ENCODE measurements at regions not wholly inside any gene's neighbourhood (a gene's known extent, or its start where the extent isn't known, plus 50 kb on each side); places are given as distances from the start of the nearest gene placed in this dataset.

DNA sequence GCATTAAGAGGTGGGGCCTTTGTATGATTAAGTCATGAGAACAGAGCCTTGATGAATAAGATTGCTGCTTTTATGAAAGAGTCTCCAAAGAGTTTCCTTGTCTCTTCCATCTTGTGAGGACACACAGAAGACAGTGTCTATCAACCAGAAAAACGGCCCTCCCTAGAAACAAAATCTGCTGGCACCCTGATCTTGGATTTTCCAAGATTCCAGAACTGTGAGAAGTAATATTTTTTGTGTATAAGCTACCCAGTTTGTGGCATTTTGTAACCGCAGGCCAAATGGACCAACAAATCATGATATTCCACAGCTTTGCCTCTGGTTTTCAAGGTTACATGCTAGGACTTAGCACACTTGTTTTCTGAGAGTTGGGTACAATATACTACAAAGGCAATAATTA, 687.8 kb downstream of the TDRD15 start (continued):
- TF ChIP-seq, protein P1, sequence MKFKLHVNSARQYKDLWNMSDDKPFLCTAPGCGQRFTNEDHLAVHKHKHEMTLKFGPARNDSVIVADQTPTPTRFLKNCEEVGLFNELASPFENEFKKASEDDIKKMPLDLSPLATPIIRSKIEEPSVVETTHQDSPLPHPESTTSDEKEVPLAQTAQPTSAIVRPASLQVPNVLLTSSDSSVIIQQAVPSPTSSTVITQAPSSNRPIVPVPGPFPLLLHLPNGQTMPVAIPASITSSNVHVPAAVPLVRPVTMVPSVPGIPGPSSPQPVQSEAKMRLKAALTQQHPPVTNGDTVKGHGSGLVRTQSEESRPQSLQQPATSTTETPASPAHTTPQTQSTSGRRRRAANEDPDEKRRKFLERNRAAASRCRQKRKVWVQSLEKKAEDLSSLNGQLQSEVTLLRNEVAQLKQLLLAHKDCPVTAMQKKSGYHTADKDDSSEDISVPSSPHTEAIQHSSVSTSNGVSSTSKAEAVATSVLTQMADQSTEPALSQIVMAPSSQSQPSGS (tag by site-specific recombination; IDR thresholded peaks at IDR 0.05; ENCODE audit: low read depth), result no peak
- TF ChIP-seq ZNF133 (tag by site-specific recombination; IDR thresholded peaks at IDR 0.05) (no peak), IKZF3 (tag by site-specific recombination; IDR thresholded peaks at IDR 0.05) (no peak), PRDM1 (tag by site-specific recombination; IDR thresholded peaks at IDR 0.05) (no peak), ZNF623 (tag by site-specific recombination; IDR thresholded peaks at IDR 0.05) (no peak), ZNF621 (tag by site-specific recombination; IDR thresholded peaks at IDR 0.05) (no peak), GFI1B (tag by site-specific recombination; IDR thresholded peaks at IDR 0.05) (no peak)
- TF ChIP-seq, protein P2, sequence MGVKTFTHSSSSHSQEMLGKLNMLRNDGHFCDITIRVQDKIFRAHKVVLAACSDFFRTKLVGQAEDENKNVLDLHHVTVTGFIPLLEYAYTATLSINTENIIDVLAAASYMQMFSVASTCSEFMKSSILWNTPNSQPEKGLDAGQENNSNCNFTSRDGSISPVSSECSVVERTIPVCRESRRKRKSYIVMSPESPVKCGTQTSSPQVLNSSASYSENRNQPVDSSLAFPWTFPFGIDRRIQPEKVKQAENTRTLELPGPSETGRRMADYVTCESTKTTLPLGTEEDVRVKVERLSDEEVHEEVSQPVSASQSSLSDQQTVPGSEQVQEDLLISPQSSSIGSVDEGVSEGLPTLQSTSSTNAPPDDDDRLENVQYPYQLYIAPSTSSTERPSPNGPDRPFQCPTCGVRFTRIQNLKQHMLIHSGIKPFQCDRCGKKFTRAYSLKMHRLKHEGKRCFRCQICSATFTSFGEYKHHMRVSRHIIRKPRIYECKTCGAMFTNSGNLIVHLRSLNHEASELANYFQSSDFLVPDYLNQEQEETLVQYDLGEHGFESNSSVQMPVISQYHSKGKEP (tag by site-specific recombination; IDR thresholded peaks at IDR 0.05), result no peak
- TF ChIP-seq, protein P3, sequence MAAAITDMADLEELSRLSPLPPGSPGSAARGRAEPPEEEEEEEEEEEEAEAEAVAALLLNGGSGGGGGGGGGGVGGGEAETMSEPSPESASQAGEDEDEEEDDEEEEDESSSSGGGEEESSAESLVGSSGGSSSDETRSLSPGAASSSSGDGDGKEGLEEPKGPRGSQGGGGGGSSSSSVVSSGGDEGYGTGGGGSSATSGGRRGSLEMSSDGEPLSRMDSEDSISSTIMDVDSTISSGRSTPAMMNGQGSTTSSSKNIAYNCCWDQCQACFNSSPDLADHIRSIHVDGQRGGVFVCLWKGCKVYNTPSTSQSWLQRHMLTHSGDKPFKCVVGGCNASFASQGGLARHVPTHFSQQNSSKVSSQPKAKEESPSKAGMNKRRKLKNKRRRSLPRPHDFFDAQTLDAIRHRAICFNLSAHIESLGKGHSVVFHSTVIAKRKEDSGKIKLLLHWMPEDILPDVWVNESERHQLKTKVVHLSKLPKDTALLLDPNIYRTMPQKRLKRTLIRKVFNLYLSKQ (tag by site-specific recombination; IDR thresholded peaks at IDR 0.05; ENCODE audit: borderline replicate concordance), result no peak

DNA sequence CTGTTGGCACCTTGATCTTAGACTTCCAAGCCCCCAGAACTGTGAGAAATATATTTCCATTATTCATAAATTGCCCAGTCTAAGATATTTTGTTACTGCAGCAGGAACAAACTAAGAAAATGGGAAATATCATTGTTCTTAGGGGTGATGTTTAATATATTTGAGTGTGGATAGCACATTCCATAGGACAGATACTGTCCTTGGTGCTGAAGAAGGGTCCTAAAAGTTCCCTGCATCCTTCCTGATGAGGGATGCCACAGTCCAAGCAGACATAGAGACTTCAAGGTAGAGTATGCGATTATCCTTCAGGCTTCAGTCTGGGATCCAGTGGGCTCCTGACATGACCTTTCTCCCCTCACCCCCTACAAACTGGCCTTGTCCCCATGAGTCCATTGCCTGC, 689.0 kb downstream of the TDRD15 start:
- CTCF ChIA-PET, result no interaction called here
- Histone ChIP-seq H3K9me3 (ENCODE audit: control insufficient read depth, insufficient read depth, low read depth, low read length) (no peaks in the 10 kb centered on the region), H3K4me3 (ENCODE audit: low read depth, low read length) (no peak overlapping the region), H3K27ac (ENCODE audit: extremely low read depth, low read depth, low read length) (no peak overlapping the region), H3K4me1 (ENCODE audit: control insufficient read depth, insufficient read depth, low read length) (no peaks in the 10 kb centered on the region), H3K36me3 (ENCODE audit: control insufficient read depth in 2 of 2, insufficient read depth in 1 of 2, low read length in 2 of 2) (no peaks in the 10 kb centered on the region)
- TF ChIP-seq, protein P4, sequence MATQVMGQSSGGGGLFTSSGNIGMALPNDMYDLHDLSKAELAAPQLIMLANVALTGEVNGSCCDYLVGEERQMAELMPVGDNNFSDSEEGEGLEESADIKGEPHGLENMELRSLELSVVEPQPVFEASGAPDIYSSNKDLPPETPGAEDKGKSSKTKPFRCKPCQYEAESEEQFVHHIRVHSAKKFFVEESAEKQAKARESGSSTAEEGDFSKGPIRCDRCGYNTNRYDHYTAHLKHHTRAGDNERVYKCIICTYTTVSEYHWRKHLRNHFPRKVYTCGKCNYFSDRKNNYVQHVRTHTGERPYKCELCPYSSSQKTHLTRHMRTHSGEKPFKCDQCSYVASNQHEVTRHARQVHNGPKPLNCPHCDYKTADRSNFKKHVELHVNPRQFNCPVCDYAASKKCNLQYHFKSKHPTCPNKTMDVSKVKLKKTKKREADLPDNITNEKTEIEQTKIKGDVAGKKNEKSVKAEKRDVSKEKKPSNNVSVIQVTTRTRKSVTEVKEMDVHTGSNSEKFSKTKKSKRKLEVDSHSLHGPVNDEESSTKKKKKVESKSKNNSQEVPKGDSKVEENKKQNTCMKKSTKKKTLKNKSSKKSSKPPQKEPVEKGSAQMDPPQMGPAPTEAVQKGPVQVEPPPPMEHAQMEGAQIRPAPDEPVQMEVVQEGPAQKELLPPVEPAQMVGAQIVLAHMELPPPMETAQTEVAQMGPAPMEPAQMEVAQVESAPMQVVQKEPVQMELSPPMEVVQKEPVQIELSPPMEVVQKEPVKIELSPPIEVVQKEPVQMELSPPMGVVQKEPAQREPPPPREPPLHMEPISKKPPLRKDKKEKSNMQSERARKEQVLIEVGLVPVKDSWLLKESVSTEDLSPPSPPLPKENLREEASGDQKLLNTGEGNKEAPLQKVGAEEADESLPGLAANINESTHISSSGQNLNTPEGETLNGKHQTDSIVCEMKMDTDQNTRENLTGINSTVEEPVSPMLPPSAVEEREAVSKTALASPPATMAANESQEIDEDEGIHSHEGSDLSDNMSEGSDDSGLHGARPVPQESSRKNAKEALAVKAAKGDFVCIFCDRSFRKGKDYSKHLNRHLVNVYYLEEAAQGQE (tag by site-specific recombination; IDR thresholded peaks at IDR 0.05), result peak; percentile 72
- TF ChIP-seq, protein P5, sequence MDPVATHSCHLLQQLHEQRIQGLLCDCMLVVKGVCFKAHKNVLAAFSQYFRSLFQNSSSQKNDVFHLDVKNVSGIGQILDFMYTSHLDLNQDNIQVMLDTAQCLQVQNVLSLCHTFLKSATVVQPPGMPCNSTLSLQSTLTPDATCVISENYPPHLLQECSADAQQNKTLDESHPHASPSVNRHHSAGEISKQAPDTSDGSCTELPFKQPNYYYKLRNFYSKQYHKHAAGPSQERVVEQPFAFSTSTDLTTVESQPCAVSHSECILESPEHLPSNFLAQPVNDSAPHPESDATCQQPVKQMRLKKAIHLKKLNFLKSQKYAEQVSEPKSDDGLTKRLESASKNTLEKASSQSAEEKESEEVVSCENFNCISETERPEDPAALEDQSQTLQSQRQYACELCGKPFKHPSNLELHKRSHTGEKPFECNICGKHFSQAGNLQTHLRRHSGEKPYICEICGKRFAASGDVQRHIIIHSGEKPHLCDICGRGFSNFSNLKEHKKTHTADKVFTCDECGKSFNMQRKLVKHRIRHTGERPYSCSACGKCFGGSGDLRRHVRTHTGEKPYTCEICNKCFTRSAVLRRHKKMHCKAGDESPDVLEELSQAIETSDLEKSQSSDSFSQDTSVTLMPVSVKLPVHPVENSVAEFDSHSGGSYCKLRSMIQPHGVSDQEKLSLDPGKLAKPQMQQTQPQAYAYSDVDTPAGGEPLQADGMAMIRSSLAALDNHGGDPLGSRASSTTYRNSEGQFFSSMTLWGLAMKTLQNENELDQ (tag by site-specific recombination; IDR thresholded peaks at IDR 0.05; ENCODE audit: low read depth), result no peak
- POLR2A ChIA-PET, result no interaction called here

DNA sequence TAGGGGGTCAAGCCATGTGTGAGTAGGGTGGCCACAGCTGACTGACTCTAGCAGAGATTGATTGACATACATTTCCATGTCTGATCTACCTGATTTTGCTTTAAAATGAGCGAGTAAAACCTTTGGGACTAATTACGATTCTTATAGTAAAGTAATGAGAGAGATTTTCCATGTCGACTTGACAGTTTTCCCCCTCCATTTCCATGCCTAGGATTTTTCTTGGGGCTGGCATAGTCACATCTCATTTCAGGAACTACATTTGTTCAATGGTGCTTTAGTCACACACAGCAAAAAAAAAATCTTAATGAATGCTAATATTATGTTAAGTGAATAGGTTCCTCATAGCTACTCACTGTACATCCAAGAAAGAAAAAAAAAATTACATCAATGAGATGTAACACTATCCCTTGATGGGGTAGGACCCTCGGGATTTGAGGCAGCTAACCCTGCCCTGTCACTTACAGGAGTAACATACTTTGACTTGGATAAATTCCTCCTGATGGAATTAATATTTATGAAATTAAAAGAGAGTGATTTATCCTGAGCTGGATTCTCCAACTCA, 690.9 kb downstream of the TDRD15 start:
- Histone ChIP-seq H3K4me1 (ENCODE audit: control insufficient read depth, insufficient read depth, low read length) (no peaks in the 10 kb centered on the region), H3K4me3 (ENCODE audit: low read depth, low read length) (no peak overlapping the region), H3K27ac (ENCODE audit: extremely low read depth, low read depth, low read length) (no peak overlapping the region), H3K9me3 (ENCODE audit: control insufficient read depth, insufficient read depth, low read depth, low read length) (no peaks in the 10 kb centered on the region), H3K36me3 (ENCODE audit: control insufficient read depth in 2 of 2, insufficient read depth in 1 of 2, low read length in 2 of 2) (no peaks in the 10 kb centered on the region)
- CTCF ChIA-PET, result no interaction called here
- POLR2A ChIA-PET, result no interaction called here
- no peak for TF ChIP-seq ZNF626 (tag by site-specific recombination; IDR thresholded peaks at IDR 0.05)
- TF ChIP-seq, protein P6, sequence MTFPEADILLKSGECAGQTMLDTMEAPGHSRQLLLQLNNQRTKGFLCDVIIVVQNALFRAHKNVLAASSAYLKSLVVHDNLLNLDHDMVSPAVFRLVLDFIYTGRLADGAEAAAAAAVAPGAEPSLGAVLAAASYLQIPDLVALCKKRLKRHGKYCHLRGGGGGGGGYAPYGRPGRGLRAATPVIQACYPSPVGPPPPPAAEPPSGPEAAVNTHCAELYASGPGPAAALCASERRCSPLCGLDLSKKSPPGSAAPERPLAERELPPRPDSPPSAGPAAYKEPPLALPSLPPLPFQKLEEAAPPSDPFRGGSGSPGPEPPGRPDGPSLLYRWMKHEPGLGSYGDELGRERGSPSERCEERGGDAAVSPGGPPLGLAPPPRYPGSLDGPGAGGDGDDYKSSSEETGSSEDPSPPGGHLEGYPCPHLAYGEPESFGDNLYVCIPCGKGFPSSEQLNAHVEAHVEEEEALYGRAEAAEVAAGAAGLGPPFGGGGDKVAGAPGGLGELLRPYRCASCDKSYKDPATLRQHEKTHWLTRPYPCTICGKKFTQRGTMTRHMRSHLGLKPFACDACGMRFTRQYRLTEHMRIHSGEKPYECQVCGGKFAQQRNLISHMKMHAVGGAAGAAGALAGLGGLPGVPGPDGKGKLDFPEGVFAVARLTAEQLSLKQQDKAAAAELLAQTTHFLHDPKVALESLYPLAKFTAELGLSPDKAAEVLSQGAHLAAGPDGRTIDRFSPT (tag by site-specific recombination; IDR thresholded peaks at IDR 0.05), result no peak
- no peak for TF ChIP-seq OSR2 (tag by site-specific recombination; IDR thresholded peaks at IDR 0.05)
- no peak for TF ChIP-seq ZNF561 (tag by site-specific recombination; IDR thresholded peaks at IDR 0.05; ENCODE audit: borderline replicate concordance)
- TF ChIP-seq MEIS1 (CRISPR knock-in tag; IDR thresholded peaks at IDR 0.05; ENCODE audit: borderline replicate concordance), result no peak
- TF ChIP-seq, protein P7, sequence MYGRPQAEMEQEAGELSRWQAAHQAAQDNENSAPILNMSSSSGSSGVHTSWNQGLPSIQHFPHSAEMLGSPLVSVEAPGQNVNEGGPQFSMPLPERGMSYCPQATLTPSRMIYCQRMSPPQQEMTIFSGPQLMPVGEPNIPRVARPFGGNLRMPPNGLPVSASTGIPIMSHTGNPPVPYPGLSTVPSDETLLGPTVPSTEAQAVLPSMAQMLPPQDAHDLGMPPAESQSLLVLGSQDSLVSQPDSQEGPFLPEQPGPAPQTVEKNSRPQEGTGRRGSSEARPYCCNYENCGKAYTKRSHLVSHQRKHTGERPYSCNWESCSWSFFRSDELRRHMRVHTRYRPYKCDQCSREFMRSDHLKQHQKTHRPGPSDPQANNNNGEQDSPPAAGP (tag by site-specific recombination; IDR thresholded peaks at IDR 0.05), result no peak
- no peak for TF ChIP-seq ZNF768 (tag by site-specific recombination; IDR thresholded peaks at IDR 0.05)

Data from HEK293 (cell line).